Effector memory CD4-positive, alpha-beta T cell (primary cell): ENCODE measurements at regions not wholly inside any gene's neighbourhood (a gene's known extent, or its start where the extent isn't known, plus 50 kb on each side); places are given as distances from the start of the nearest gene placed in this dataset.

ENCODE experiments used
- DNase-seq, 3 donors: peaks; one replicate each; pipeline ENCODE4 v3.0.0-alpha.2; 2020
- H3K27ac ChIP-seq: 2 replicates; pipeline ENCODE4 v1.7.0; 2013; ENCODE audit warnings: mild to moderate bottlenecking, low read length, moderate library complexity; ENCODE audit not compliant: insufficient read depth, poor library complexity, severe bottlenecking
- H3K27me3 ChIP-seq: replicated peaks from 2 replicates; pipeline ENCODE4 v1.7.0; 2013; ENCODE audit warnings: mild to moderate bottlenecking, low read length; ENCODE audit not compliant: insufficient read depth, control insufficient read depth, poor library complexity, severe bottlenecking
- H3K36me3 ChIP-seq: 2 replicates; pipeline ENCODE4 v1.7.0; 2013; ENCODE audit warnings: mild to moderate bottlenecking, low read length, moderate library complexity; ENCODE audit not compliant: control insufficient read depth, insufficient read depth
- H3K4me1 ChIP-seq: 2 replicates; pipeline ENCODE4 v1.7.0; 2013; ENCODE audit warnings: low read length, mild to moderate bottlenecking; ENCODE audit not compliant: control insufficient read depth, insufficient read depth, poor library complexity, severe bottlenecking
- H3K4me3 ChIP-seq: 2 replicates; pipeline ENCODE4 v1.7.0; 2013; ENCODE audit warnings: low read length, low read depth, mild to moderate bottlenecking; ENCODE audit not compliant: insufficient read depth, poor library complexity, severe bottlenecking
- H3K9me3 ChIP-seq: 2 replicates; pipeline ENCODE4 v1.7.0; 2013; ENCODE audit warnings: mild to moderate bottlenecking, low read length, moderate library complexity; ENCODE audit not compliant: control insufficient read depth

- DNase-seq: no peak
- no peak overlapping the region for H3K4me3 ChIP-seq
- H3K27me3 ChIP-seq: no peaks in the 10 kb centered on the region
- H3K36me3 ChIP-seq: no peaks in the 10 kb centered on the region
- no peaks in the 10 kb centered on the region for H3K9me3 ChIP-seq
- H3K4me1 ChIP-seq: no peaks in the 10 kb centered on the region
- H3K27ac ChIP-seq: no peak overlapping the region
Measured at GRCh38 chr9:96121136-96121535, 180.8 kb downstream of the HSD17B3 start.

- H3K9me3 ChIP-seq: no peaks in the 10 kb centered on the region
Measured at GRCh38 chr9:96117398-96118080, 184.4 kb downstream of the HSD17B3 start.

GRCh38 chr9:96116275-96117064 is 185.5 kb downstream of the HSD17B3 start:
- Histone ChIP-seq H3K4me1 (no peaks in the 10 kb centered on the region), H3K36me3 (no peaks in the 10 kb centered on the region), H3K9me3 (no peaks in the 10 kb centered on the region), H3K4me3 (no peak overlapping the region), H3K27ac (no peak overlapping the region), H3K27me3 (no peaks in the 10 kb centered on the region)
- no peak for DNase-seq

More at GRCh38 chr9:96117398-96118080, 184.4 kb downstream of the HSD17B3 start:
- Histone ChIP-seq H3K27me3 (no peaks in the 10 kb centered on the region), H3K4me1 (no peaks in the 10 kb centered on the region), H3K36me3 (no peaks in the 10 kb centered on the region), H3K27ac (no peak overlapping the region), H3K4me3 (no peak overlapping the region)
- no peak for DNase-seq

GRCh38 chr9:96115836-96116235 is 186.1 kb downstream of the HSD17B3 start:
- no peaks in the 10 kb centered on the region for H3K9me3 ChIP-seq
- no peaks in the 10 kb centered on the region for H3K27me3 ChIP-seq
- no peaks in the 10 kb centered on the region for H3K4me1 ChIP-seq
- no peak overlapping the region for H3K4me3 ChIP-seq
- DNase-seq: no peak
- H3K36me3 ChIP-seq: no peaks in the 10 kb centered on the region
- H3K27ac ChIP-seq: no peak overlapping the region

GRCh38 chr9:96113032-96113431 is 188.9 kb downstream of the HSD17B3 start:
- Histone ChIP-seq H3K4me1 (no peaks in the 10 kb centered on the region), H3K27me3 (no peaks in the 10 kb centered on the region), H3K9me3 (no peaks in the 10 kb centered on the region), H3K27ac (no peak overlapping the region), H3K4me3 (no peak overlapping the region), H3K36me3 (no peaks in the 10 kb centered on the region)
- no peak for DNase-seq

- Histone ChIP-seq H3K4me3 (no peak overlapping the region), H3K27me3 (no peaks in the 10 kb centered on the region), H3K36me3 (no peaks in the 10 kb centered on the region), H3K27ac (no peak overlapping the region), H3K4me1 (no peaks in the 10 kb centered on the region), H3K9me3 (no peaks in the 10 kb centered on the region)
- no peak for DNase-seq
Measured at GRCh38 chr9:96109680-96110351, 192.2 kb downstream of the HSD17B3 start.

GRCh38 chr9:96108691-96109380 is 193.1 kb downstream of the HSD17B3 start:
- Histone ChIP-seq H3K4me1 (no peaks in the 10 kb centered on the region), H3K9me3 (no peaks in the 10 kb centered on the region), H3K27me3 (no peaks in the 10 kb centered on the region), H3K36me3 (no peaks in the 10 kb centered on the region), H3K4me3 (no peak overlapping the region), H3K27ac (no peak overlapping the region)
- DNase-seq: no peak

GRCh38 chr9:96107436-96107835 is 194.5 kb downstream of the HSD17B3 start:
- Histone ChIP-seq H3K27ac (no peak overlapping the region), H3K4me3 (no peak overlapping the region), H3K27me3 (no peaks in the 10 kb centered on the region), H3K36me3 (no peaks in the 10 kb centered on the region), H3K4me1 (no peaks in the 10 kb centered on the region), H3K9me3 (no peaks in the 10 kb centered on the region)
- DNase-seq: no peak

GRCh38 chr9:96100385-96101300 is 201.3 kb downstream of the HSD17B3 start:
- H3K36me3 ChIP-seq: no peaks in the 10 kb centered on the region
- H3K27me3 ChIP-seq: no peaks in the 10 kb centered on the region
- DNase-seq: no peak
- no peak overlapping the region for H3K27ac ChIP-seq
- H3K4me1 ChIP-seq: no peaks in the 10 kb centered on the region
- H3K9me3 ChIP-seq: no peaks in the 10 kb centered on the region
- H3K4me3 ChIP-seq: no peak overlapping the region
